Endothelial cell (in vitro differentiated cells): ENCODE measurements at regions not wholly inside any gene's neighbourhood (a gene's known extent, or its start where the extent isn't known, plus 50 kb on each side); places are given as distances from the start of the nearest gene placed in this dataset.
"Not testable (repeated sequence)": the region's sequence is repeated elsewhere in the genome, so short reads cannot be mapped to it uniquely, and the experiment has no call there.

Experiments
- DNase-seq: peaks from one replicate; pipeline ENCODE4 v3.0.0; 2021; ENCODE audit warnings: low spot score
- H3K27ac Mint-ChIP-seq: one replicate; pipeline ENCODE4 v1.8.0; 2021; ENCODE audit warnings: mixed read lengths, inconsistent platforms; ENCODE audit not compliant: unreplicated experiment
- H3K27me3 Mint-ChIP-seq: one replicate; pipeline ENCODE4 v1.8.0; 2021; ENCODE audit warnings: mild to moderate bottlenecking, moderate library complexity, mixed read lengths, inconsistent platforms; ENCODE audit not compliant: unreplicated experiment
- H3K36me3 Mint-ChIP-seq: one replicate; pipeline ENCODE4 v1.8.0; 2021; ENCODE audit warnings: mild to moderate bottlenecking, low read depth, mixed read lengths, inconsistent platforms; ENCODE audit not compliant: unreplicated experiment
- H3K4me1 Mint-ChIP-seq: one replicate; pipeline ENCODE4 v1.8.0; 2021; ENCODE audit warnings: mild to moderate bottlenecking, mixed read lengths, inconsistent platforms; ENCODE audit not compliant: unreplicated experiment
- H3K4me3 Mint-ChIP-seq: one replicate; pipeline ENCODE4 v1.8.0; 2021; ENCODE audit warnings: mild to moderate bottlenecking, mixed read lengths, inconsistent platforms; ENCODE audit not compliant: unreplicated experiment
- H3K9me3 Mint-ChIP-seq: one replicate; pipeline ENCODE4 v1.8.0; 2021; ENCODE audit warnings: mixed read lengths, inconsistent platforms; ENCODE audit not compliant: unreplicated experiment
- CTCF ChIP-seq: fragments of 200-600 bp; sonication (generic); IDR thresholded peaks from one replicate; pipeline ENCODE4 v1.5.0; 2021; ENCODE audit warnings: antibody characterized with exemption; ENCODE audit not compliant: unreplicated experiment

- H3K4me3 Mint-ChIP-seq = no peak overlapping the region
- H3K27me3 Mint-ChIP-seq = no peaks in the 10 kb centered on the region
- no peaks in the 10 kb centered on the region for H3K4me1 Mint-ChIP-seq
- H3K27ac Mint-ChIP-seq = no peak overlapping the region
- no peaks in the 10 kb centered on the region for H3K36me3 Mint-ChIP-seq
- H3K9me3 Mint-ChIP-seq = no peaks in the 10 kb centered on the region
- DNase-seq = no peak
- TF ChIP-seq CTCF = no peak
These were observed 728.3 kb downstream of the MAFB start for GRCh38 chr20:39960522-39961428.

- H3K27me3 Mint-ChIP-seq, H3K4me3 Mint-ChIP-seq, H3K9me3 Mint-ChIP-seq, H3K4me1 Mint-ChIP-seq, DNase-seq, H3K36me3 Mint-ChIP-seq, H3K27ac Mint-ChIP-seq: not testable (repeated sequence)
These were observed 731.1 kb downstream of the MAFB start for GRCh38 chr20:39957911-39958310.

- peaks cover 2% of the 10 kb centered on the region for H3K27me3 Mint-ChIP-seq
- no peak for TF ChIP-seq CTCF
- no peaks in the 10 kb centered on the region for H3K36me3 Mint-ChIP-seq
- H3K9me3 Mint-ChIP-seq = no peaks in the 10 kb centered on the region
- no peak overlapping the region for H3K4me3 Mint-ChIP-seq
- no peak for DNase-seq
- no peak overlapping the region for H3K27ac Mint-ChIP-seq
- H3K4me1 Mint-ChIP-seq = no peaks in the 10 kb centered on the region
These were observed 734.4 kb downstream of the MAFB start for GRCh38 chr20:39954621-39955020.

GRCh38 chr20:39946931-39947330 lies 742.1 kb downstream of the MAFB start:
- H3K27me3 Mint-ChIP-seq = peaks cover 2% of the 10 kb centered on the region
- no peak overlapping the region for H3K27ac Mint-ChIP-seq
- DNase-seq = no peak
- H3K4me1 Mint-ChIP-seq = no peaks in the 10 kb centered on the region
- H3K4me3 Mint-ChIP-seq = no peak overlapping the region
- H3K9me3 Mint-ChIP-seq = no peaks in the 10 kb centered on the region
- H3K36me3 Mint-ChIP-seq = no peaks in the 10 kb centered on the region
- no peak for TF ChIP-seq CTCF

- no peak for DNase-seq
- H3K9me3 Mint-ChIP-seq = no peaks in the 10 kb centered on the region
- no peak for TF ChIP-seq CTCF
- H3K4me3 Mint-ChIP-seq = no peak overlapping the region
- no peaks in the 10 kb centered on the region for H3K36me3 Mint-ChIP-seq
- no peaks in the 10 kb centered on the region for H3K27me3 Mint-ChIP-seq
- H3K4me1 Mint-ChIP-seq = no peaks in the 10 kb centered on the region
- H3K27ac Mint-ChIP-seq = no peak overlapping the region
These were observed 742.8 kb downstream of the MAFB start for GRCh38 chr20:39946053-39946810.
